Transverse colon (tissue), 4 donors: ENCODE measurements at regions not wholly inside any gene's neighbourhood (a gene's known extent, or its start where the extent isn't known, plus 50 kb on each side); places are given as distances from the start of the nearest gene placed in this dataset.

Source experiments
- EP300 ChIP-seq: sonication (generic); formaldehyde crosslinking; IDR thresholded peaks from one replicate; pipeline ENCODE4 v1.6.1; 2017; ENCODE audit warnings: antibody characterized with exemption, low read depth
- POLR2A ChIP-seq: fragments of 450-650 bp; IDR thresholded peaks from one replicate; pipeline ENCODE4 v1.6.1; 2016; ENCODE audit warnings: antibody characterized with exemption, mild to moderate bottlenecking, moderate library complexity
- POLR2AphosphoS5 ChIP-seq, 3 donors: sonication (generic); formaldehyde crosslinking; IDR thresholded peaks; one replicate each; pipeline ENCODE4 v1.6.1; 2016; ENCODE audit warnings: antibody characterized with exemption in 3 of 3
- TF ChIP-seq, protein P1 (sequence below), 5 experiments: fragments of 200-600 bp in 3 of 5; fragments of 450-650 bp in 2 of 5; sonication (generic) in 3 of 5; IDR thresholded peaks; 1 replicate in 2 of 5; 2 replicates in 3 of 5; pipeline ENCODE4 v1.5.1; 2016 to 2017; ENCODE audit warnings: antibody characterized with exemption in 5 of 5, inconsistent platforms in 3 of 5, mild to moderate bottlenecking in 2 of 5, moderate library complexity in 1 of 5

DNA sequence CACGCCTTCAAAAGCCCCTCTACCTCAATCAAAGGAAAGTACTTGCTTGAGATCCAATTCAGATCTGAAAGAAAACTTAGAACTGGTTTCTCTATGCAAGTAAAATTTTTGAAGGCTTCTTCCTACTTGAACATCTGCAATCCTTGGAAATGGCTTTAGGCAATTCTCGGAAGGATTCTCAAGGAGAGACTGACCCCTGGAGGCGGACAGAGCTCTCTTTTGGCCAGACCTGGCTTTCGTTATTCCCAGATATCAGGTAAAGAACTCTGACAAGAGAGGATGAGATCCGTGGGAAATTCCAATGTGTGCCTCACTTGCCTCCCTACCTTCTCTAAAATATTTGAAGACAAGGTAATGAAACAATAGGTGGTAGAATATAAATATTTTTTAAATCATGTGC lies 670.3 kb upstream of the FAM241A start:
- TF ChIP-seq, protein P1, sequence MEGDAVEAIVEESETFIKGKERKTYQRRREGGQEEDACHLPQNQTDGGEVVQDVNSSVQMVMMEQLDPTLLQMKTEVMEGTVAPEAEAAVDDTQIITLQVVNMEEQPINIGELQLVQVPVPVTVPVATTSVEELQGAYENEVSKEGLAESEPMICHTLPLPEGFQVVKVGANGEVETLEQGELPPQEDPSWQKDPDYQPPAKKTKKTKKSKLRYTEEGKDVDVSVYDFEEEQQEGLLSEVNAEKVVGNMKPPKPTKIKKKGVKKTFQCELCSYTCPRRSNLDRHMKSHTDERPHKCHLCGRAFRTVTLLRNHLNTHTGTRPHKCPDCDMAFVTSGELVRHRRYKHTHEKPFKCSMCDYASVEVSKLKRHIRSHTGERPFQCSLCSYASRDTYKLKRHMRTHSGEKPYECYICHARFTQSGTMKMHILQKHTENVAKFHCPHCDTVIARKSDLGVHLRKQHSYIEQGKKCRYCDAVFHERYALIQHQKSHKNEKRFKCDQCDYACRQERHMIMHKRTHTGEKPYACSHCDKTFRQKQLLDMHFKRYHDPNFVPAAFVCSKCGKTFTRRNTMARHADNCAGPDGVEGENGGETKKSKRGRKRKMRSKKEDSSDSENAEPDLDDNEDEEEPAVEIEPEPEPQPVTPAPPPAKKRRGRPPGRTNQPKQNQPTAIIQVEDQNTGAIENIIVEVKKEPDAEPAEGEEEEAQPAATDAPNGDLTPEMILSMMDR (IDR thresholded peaks at IDR 0.05) = peak; percentile 39 to 49 (median 48)
- TF ChIP-seq POLR2A (no peak), POLR2AphosphoS5 (IDR thresholded peaks at IDR 0.05) (no peak), EP300 (no peak)
